Pulmonary artery endothelial cell (primary cell): ENCODE measurements at regions not wholly inside any gene's neighbourhood (a gene's known extent, or its start where the extent isn't known, plus 50 kb on each side); places are given as distances from the start of the nearest gene placed in this dataset.

Experiments
- DNase-seq: peaks from one replicate; pipeline ENCODE4 v3.0.0-alpha.2; 2011; ENCODE audit warnings: low read depth, low spot score

DNA sequence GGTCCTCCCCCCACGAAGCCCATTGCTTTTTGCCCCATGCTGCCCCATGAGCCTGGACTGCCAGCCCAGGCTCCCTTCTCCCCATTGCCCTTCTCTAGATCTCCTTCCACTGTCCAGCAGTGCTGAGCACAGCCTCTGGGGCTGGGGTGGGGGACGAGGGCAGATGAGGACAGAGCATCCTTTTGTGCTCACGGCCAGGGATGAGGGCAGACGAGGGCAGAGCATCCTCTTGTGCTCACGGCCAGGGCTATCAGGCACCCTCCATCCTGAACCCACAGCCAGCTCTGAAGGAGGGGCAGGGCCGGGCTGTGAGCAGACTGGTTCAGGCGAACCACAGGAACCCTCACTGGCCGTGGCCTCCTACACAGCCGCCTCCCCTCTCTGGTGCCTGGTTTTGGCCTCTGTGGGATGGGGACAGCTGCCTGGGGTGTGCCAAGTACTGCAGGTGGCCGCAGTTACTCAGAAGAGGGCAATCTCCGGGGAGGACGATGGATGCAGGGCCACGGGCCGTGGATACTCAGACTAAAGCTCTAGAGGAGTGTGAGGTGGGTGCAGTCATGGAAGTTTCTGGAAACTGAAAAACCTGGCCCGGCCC lies 1258.8 kb downstream of the BRD1 start:
- no peak for DNase-seq

DNA sequence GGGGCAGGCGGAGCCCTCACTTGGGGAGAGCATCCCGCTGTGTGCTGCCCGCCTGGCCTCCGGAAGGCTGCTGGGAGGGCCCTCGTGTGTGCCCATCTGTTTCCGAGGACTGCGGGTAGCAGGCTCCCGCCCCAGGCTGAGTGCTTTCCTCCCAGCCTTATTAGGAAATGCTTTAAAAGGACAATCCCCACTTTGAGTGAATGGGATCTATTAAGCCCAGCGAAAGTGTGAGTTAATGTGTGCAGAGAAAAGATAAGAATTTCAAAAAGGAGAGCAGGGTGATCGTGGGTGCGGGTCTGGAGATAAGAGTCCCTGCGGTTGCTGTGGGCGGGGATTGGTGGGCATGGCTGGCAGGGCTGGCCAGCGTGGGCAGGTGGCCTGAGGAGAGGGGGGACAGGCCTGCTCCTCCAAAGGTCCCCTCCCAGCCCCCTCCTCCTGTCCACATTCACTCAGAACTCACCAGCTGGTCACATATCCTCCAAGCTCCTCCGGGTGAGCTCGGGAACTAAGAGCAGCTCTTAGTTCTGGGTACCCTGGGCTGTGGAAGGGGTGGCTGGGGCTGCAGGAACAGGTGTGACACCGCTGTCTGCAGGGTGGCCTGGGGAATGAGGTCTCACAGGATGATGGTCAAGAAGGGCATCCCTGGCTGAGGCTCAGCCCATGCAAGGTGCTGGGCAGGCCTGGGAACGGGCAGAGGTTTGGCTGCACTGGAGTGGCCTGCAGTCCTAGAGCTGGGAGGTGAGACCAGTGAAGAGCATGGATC lies 1260.3 kb downstream of the BRD1 start:
- DNase-seq, result no peak

DNA sequence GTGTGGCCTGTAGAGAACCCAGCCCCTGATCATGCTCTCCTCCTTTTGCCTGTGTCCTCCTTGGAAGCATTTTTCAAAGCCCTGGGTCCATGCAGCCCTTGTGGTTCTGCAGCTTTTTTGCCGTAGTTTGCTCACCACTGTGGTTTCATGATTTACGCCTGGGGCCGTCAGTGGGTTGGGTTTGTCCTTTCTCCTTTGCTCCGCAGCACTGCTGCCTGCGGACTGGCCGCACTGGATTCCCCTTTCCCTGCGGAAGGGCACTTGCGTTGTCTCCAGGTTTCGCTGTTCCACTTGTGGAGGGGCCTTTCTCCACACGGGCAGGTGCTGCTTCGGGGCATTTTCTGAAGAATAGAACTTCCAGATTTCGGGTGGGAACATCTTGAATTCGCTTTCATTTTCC lies 1260.9 kb downstream of the BRD1 start:
- no peak for DNase-seq

DNA sequence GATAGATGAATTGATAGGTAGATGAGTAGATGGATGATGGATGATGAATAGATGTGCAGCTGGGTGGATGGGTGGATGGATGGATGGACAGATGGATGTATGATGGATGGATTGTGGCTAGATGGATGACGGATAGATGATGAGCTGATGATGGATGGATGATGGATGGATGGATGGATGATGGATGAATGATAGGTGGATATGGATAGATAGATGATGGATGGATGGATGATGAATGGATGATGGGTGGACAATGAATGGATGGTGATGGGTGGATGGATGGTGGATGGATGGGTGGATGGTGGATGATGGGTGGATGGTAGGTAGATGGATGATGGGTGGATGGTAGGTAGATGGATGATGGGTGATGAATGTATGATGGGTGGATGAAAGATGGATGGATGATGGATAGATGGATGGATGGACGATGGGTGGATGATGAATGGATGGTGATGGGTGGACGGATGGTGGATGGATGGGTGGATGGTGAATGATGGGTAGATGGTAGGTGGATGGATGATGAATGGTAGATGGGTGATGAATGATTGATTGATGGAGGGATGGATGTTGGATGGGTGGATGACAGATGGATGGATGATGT lies 1261.7 kb downstream of the BRD1 start:
- no peak for DNase-seq

DNA sequence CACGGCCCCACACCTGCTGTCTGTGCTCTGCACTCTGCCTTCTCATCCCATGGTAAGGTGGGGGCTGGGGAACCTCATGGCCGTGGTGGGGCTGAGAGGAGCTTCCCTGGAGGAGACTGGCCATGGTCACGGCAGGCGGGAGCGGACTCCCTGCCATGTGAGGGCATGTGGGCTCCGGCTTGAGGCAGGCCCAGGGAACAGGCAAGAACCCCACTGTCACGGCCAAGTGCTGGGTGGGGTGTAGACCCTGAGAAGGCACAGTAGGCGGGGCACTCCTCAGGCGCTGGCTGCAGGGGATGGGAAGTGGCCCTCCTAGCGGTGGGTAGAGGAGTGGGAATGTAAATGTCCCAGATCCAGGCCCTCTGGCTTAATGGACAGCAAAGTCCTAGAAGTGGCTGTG lies 1262.7 kb downstream of the BRD1 start:
- no peak for DNase-seq

DNA sequence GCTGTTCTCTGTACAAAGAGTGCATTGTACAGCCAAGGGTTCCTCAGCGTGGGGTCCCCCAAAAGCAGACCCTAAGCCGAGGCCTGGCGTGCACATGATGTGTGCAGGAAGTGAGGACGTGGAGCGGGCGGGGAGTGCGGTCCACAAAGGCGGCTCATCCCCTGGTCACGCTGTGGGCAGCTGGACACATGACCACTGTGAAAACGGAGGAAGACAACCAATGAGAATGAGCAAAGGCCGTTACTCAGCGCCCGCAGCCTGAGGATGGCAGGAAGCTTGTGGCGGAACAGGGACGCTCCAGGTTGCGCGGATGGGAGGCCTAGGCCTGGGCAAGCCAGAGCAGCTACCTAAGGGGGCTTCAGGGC lies 1263.7 kb downstream of the BRD1 start:
- DNase-seq, result no peak

DNA sequence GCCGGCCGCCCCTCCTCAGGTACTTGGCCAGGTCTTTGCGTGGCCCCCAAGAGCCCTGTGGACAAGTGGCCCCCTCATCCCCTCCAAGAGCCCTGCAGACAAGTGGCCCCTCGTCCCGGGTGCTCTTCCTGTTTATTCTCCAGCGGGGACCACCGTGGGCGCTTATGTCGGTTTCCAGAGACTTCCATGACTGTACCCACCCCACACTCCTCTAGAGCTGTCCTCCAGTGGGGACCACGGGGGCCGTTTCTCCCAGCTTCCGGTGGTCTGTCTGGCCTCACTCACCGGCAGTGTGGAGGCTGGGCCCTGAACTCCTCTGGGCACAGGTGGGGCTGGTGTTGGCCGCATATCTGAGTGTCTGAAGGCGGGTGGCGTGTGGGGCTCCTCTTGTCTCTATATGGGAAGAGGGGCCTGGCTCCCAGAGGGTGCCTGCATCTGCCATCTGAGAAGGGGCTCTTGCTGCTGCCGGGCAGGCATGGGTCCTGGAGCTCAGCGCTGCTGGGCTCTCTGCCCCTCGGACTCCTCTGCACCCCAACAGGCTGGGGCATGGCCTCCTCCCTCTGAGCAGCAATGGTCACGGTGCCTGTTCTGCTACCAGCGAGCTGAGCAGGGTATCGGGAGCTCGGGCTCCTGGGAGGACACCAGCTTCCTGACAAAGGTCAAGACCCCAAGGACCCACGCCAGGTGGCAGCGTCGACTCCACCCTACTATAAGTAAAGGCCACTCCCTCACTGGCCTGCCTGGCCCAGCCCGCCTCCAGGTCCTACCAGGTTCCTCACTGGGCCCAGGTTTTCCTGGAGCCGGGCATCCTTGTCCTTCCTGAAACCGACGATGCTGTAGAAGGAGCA lies 1264.3 kb downstream of the BRD1 start:
- no peak for DNase-seq

DNA sequence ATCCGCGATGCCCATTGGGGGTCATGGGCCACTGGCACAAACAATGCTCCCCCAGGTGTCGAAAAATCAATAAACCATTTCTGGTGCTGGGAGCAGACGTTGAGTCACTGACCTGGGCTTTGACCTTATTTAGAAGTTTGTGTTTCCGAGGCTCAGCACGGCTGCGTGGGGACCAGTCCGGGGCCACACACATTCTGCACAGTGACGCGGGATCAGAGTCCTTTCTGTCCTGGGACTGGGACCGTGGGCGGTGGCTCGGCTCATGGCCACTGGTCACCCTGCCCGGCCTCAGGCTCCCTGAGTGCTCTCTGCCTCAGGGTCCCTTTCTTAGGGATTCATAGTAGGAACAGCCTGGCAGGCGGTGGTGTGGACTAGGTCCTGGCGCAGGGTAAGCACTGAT lies 1266.0 kb downstream of the BRD1 start:
- DNase-seq, result no peak

DNA sequence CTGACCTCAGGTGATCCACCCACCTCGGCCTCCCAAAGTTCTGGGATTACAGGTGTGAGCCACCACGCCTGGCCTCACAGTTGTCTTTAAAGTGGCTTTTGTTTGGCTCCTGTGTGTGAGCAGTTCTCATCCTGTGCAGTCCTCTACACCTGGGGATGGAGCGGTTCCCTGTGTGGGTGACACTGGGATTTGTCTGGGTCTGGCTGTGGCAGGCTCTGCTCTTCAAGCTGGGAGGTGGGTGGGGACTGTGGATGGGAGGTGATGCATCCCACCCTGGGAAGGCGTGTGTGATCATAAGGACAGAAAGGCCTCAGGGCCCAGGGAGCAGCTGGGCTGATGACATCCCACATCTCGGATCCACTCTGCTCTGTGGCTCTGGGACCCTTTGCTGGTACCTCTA lies 1266.8 kb downstream of the BRD1 start:
- DNase-seq, result no peak

DNA sequence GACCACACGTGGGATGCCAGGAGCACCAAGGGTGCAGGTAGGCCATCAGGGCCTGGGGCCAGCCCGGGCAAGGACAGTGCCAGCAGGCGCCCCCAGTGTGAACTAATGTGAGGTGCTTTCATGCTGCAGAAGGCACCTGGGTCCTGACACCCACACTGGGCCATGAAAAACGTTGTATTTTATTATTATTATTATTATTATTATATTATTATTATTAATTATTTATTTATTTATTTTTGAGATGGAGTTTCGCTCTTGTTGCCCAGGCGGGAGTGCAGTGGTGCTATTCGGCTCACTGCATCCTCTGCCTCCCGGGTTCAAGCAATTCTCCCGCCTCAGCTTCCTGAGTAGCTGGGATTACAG lies 1267.3 kb downstream of the BRD1 start:
- no peak for DNase-seq

DNA sequence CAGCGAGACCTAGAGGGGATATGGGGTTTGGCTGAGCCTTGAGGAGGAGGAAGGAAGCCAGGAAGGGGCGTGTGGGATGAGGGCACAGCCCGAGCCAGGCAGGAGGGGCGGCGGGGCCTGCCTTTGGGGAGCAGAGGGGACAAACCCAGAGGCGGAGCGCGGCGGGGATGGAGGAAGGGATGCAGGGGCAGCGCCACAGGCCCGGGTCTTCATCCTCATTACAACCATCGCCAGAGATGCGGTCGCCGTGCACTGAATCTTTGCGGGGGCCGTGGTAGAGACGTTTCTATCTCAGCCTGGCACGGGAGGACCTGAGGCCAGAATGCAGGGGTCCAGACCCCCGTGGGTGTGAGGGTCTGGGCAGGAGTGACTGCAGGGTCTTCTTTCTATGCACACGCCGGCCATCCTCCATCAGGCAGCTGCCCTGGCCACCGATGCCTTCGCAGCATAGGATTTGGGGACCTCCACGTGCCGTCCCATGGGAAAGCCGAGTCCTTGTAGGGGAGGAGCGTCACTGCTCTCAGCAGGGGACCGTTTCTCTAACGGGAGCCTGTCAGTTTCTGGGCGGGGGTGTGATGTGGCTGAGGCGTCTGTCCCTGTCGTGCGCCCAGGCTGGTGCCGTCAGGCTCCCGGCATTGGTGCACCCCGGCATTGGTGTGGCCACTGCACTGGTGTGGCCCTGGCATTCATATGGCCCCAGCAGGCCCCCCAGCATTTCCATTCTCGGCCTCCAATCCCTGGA lies 1267.9 kb downstream of the BRD1 start:
- no peak for DNase-seq

DNA sequence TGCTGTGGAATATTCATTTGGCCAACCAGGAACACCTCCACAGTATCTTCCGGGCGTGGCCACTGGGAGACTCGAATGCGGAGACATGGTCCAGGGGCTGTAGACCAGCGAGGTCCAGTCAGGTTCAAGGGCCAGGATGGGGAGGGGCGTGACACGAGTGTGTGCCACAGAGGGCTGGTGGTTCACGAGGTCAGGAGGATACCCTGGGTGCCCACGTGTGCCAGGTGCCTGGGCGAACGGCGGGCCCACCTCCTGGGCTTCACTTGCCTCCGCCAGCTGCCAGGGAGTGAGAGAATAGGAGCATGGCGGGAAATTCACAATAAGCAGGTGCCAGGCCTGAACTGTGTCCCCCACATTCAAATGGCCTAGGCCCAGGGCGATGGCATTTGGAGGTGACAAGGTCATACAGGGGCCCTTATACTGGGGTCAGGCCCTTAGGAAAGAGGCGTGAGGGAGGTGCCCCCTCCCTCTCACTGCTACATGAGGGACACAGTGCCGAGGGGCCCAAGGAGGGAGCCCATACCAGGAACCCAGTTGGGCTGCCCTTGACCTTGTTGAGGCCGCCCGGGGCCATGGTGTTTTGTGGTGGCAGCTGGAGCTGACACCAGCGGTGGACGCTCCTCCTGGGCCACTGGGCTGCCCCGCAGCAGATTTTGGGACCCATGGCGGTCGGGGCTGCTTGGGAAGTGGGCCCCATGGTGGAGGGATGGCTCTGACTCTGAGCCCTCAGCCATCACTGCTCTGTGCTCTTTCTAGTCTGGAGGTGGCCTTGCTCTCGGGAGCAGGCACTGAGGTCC lies 1268.9 kb downstream of the BRD1 start:
- no peak for DNase-seq

DNA sequence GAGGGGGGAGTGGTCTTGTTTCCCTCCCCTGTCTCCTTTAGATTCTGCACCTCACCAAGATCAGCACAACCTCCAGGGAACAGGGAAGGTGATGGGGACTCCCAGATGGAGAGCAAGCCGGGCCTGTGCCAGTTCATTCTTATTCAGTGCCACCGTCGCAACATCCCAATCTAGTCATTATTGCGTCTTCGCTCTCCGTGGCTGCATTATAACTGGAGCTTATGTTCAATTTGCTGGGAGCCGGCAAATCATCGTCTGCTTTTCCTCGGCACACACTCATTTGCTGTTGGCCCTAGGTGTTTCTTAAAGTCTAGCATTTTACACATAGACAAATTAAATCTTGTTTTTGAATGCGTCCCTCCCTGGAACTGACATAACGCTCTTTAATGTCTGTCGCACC lies 1269.7 kb downstream of the BRD1 start:
- no peak for DNase-seq

DNA sequence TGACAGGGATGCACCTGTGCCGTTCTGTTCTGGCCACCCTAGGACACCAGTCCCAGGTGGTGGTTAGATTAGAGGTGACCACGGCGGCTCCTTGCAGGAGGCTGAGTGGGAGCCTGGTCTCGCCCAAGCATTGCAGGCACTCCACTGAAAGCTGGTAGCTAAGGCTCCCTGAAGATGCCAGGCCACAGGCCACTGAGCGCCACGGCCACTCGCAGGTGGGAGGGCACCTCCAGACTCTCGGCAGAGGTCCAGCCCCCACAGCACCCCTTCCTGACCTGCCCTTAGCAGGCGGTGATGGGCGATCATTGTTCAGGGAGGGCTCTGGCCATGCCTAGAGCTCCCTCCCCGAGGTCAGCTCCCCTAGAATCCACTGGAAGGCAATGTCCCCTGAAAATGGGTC lies 1270.2 kb downstream of the BRD1 start:
- DNase-seq, result no peak

DNA sequence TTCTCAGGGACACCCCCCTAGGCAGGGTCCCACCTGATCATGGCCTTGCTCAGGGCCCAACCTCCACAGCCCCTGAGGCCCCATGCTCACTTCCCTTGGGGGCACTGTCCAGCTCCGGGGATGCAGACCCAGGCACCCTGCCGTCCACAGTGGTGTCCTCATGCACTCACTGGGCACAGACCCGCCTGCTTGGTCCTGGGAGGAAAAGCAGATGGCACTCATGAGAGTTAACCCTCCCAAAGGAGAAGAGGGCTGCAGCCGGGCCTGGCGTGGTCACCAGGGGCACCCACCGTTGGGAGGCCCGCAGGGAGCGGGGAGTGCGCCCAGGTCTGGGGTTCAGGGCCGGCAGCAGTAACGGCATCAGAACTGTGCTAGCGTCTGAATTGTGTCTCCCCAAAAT lies 1270.9 kb downstream of the BRD1 start:
- DNase-seq, result no peak

DNA sequence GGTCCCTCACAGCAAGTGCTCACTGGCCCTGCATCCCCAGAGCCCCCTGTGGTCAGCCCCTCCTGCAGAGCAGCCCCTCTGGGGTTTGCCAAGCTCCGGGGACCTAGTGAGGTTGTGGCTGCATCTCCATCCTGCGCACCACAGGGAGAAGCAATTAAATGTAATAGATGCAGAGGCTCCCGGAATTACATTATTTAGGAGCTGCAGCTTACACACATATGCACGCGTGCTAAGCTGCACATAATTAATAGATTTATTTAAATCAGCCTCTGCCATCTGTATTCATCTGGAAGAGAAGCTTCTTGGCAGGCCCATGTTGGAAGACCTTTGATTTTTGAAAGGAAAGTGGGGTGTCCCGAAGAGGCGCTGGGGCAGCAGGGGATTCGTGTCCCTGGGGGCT lies 1271.5 kb downstream of the BRD1 start:
- DNase-seq, result no peak

DNA sequence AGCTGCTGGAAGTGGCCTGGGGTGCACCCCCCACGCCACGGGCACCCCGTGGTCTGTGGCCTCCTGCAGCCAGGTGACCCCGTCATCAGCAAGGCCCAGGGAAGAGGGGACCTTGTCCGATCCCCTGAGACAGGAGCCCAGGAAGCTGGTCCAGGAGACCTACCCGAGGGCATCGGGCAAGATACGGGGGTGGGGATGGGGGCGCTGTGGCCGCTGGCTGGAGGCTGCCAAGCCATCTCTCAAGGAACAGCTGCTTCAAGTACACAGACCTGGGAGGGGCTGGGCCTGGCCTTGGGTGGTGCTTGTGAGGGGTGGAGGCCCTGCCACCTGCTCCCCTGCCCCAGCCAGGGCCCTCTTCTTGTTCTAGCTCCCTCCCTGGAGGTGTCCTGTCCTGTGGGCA lies 1272.1 kb downstream of the BRD1 start:
- no peak for DNase-seq

DNA sequence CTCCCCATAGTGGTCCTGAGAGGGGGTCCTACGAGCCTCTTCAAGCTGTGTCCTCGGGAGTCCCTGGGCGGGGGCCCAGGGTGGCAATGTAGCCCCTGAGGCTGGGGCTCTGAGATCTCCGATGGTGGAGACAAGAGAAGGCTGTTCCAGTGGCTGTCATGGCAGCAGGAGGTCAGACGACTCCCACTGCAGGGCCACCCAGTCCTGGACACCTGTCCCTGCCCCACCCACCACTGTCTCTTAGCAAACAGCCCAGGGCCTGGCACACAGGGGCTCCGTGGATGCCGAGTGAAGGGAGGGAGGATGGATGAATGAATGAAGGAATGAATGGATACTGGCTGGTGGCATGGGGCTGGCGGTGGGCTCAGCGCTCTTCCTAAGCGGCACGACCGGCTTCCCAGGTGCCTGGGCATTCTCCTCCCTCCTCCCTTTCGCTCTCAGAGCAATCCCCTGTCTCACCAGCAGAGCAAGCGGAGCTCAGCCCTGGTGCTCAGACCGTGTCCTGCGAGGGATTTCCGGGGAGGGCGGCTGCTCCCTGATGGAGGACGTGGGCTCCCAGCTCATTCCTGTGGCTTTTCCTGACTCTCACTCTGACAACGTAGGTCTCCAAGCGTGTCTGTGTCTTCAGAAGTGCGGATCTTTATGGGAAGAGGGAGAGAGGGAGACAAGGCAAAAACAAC lies 1272.6 kb downstream of the BRD1 start:
- no peak for DNase-seq

DNA sequence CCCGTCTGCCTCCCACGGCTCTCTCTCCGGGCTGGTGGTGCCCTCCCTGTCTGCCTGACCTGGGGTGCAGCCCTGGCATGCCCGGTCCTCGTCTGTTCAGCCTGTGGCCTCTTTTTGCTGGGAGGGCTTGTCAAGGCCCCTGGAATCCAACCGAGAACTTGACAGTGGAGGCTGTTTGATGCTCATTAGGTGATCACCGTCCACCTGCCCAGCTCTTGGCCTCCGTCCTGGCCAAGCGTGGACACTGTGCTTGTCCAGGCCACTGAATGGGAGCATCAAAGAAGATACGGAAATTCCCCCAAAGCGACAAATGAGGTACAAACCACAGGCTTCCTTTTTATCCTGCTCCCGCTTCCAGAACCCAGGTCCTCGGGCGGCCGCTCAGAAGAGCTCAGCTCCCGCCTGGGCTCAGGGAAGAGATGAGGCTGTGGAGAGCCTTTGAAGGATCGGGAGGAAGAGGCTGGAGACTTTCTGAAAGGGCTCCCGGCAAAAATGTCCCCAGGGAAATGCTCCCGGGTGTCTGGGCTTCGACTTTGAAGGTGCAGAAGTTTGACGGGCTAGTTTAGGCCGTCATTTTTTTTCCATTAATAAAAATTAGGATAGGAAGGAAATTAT lies 1273.9 kb downstream of the BRD1 start:
- DNase-seq, result no peak

DNA sequence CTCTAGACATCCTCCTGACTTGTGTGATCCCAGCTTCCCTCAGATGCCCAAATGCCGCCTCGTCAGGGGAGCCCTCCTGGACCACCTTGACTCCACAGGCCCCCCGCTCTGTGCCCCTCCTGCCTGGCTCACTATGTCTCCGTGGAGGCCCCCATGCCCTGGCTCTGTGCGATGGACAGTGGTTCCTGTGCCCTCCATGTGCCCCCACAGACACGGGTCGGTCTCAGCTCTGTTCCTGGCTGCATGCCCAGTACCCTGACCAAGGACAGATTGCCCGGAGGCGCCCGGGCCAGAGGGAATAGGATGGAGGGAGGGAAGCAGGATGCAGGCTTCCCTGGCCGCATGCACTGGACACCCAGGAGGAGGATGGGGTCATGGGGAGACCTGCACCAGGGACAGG lies 1274.6 kb downstream of the BRD1 start:
- no peak for DNase-seq
